ENCODE measurements at regions not wholly inside any gene's neighbourhood (a gene's known extent, or its start where the extent isn't known, plus 50 kb on each side); places are given as distances from the start of the nearest gene placed in this dataset.

GRCh38 chr11:70537576-70538571, 139.5 kb downstream of the CTTN start:
- no peak for DNase-seq

GRCh38 chr11:70538641-70539359, 140.5 kb downstream of the CTTN start:
- no peak for DNase-seq

- no peak for DNase-seq
Measured at GRCh38 chr11:70539360-70540095, 141.2 kb downstream of the CTTN start.

- DNase-seq, result no peak
Measured at GRCh38 chr11:70540196-70540595, 141.9 kb downstream of the CTTN start.

- no peak for DNase-seq
Measured at GRCh38 chr11:70541176-70541575, 142.8 kb downstream of the CTTN start.

- no peak for DNase-seq
Measured at GRCh38 chr11:70541699-70542098, 143.4 kb downstream of the CTTN start.

GRCh38 chr11:70542406-70542805, 144.1 kb downstream of the CTTN start:
- no peak for DNase-seq

- no peak for DNase-seq
Measured at GRCh38 chr11:70542811-70543210, 144.5 kb downstream of the CTTN start.

- DNase-seq, result no peak
Measured at GRCh38 chr11:70543611-70544010, 145.3 kb downstream of the CTTN start.

GRCh38 chr11:70544067-70544773, 145.9 kb downstream of the CTTN start:
- DNase-seq, result no peak

GRCh38 chr11:70544774-70545609, 146.7 kb downstream of the CTTN start:
- DNase-seq, result no peak

GRCh38 chr11:70545610-70545912, 147.2 kb downstream of the CTTN start:
- DNase-seq, result no peak

- no peak for DNase-seq
Measured at GRCh38 chr11:70546191-70546940, 148.0 kb downstream of the CTTN start.

- DNase-seq, result no peak
Measured at GRCh38 chr11:70547386-70547785, 149.1 kb downstream of the CTTN start.

GRCh38 chr11:70547821-70548670, 149.7 kb downstream of the CTTN start:
- no peak for DNase-seq

GRCh38 chr11:70548976-70549375, 150.6 kb downstream of the CTTN start:
- DNase-seq, result no peak

GRCh38 chr11:70549386-70549785, 151.1 kb downstream of the CTTN start:
- DNase-seq, result no peak

GRCh38 chr11:70549796-70550195, 151.5 kb downstream of the CTTN start:
- DNase-seq, result no peak

- no peak for DNase-seq
Measured at GRCh38 chr11:70550456-70551195, 152.3 kb downstream of the CTTN start.

All from stimulated activated CD4-positive, alpha-beta T cell treated with anti-CD3 and anti-CD28 coated beads, Interleukin-12 subunit alpha, Interleukin-12 subunit beta, amount 100 ng/mL, for 4 hours (primary cell).